ENCODE measurements at regions not wholly inside any gene's neighbourhood (a gene's known extent, or its start where the extent isn't known, plus 50 kb on each side); places are given as distances from the start of the nearest gene placed in this dataset.

DNA sequence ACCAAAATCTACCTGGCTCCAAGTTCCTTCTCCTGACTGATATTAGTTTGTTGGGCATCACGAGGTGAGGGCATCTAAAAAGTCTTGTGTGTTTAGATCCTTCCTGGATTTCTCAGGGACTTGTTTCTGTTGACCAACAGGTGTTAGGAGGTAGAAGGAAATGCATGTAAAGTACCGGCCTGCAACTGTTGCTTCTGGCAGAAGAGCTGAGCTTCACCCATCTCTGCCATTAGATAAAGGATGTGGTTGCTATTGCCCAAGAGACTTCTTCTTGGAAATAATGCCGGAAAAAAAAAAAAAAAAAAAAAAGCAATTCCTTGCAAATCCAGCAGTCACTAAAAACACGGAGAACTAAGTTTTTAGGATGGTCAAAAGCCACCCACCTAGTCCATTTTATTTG is 303.1 kb downstream of the CDH26 start:
- Mint-ChIP-seq H3K4me3 (no peak overlapping the region), H3K27me3 (ENCODE audit: insufficient read depth, low read depth) (peaks cover 21% of the 10 kb centered on the region), H3K9me3 (no peaks in the 10 kb centered on the region), H3K4me1 (peaks cover 17% of the 10 kb centered on the region), H3K27ac (no peak overlapping the region), H3K36me3 (no peaks in the 10 kb centered on the region)
- H3F3A ChIP-seq (ENCODE audit: low read depth): no peaks in the 10 kb centered on the region
- no peak for DNase-seq (ENCODE audit: low spot score)
- no peaks in the 10 kb centered on the region for H3K9me3 ChIP-seq (ENCODE audit: low read depth)
- H3K4me3 ChIP-seq: no peak overlapping the region
- no peak overlapping the region for H3K9ac ChIP-seq
- TF ChIP-seq EZH2phosphoT487 (IDR thresholded peaks at IDR 0.05) (no peak), EZH2 (IDR thresholded peaks at IDR 0.05) (no peak)
- TF ChIP-seq, protein P1, sequence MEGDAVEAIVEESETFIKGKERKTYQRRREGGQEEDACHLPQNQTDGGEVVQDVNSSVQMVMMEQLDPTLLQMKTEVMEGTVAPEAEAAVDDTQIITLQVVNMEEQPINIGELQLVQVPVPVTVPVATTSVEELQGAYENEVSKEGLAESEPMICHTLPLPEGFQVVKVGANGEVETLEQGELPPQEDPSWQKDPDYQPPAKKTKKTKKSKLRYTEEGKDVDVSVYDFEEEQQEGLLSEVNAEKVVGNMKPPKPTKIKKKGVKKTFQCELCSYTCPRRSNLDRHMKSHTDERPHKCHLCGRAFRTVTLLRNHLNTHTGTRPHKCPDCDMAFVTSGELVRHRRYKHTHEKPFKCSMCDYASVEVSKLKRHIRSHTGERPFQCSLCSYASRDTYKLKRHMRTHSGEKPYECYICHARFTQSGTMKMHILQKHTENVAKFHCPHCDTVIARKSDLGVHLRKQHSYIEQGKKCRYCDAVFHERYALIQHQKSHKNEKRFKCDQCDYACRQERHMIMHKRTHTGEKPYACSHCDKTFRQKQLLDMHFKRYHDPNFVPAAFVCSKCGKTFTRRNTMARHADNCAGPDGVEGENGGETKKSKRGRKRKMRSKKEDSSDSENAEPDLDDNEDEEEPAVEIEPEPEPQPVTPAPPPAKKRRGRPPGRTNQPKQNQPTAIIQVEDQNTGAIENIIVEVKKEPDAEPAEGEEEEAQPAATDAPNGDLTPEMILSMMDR (IDR thresholded peaks at IDR 0.05): no peak
- no peak overlapping the region for H3K4me2 ChIP-seq
- no peaks in the 10 kb centered on the region for H3K36me3 ChIP-seq
- no peaks in the 10 kb centered on the region for H3K4me1 ChIP-seq
- no peak overlapping the region for H2AFZ ChIP-seq (replicated peaks)
- no peak overlapping the region for H3K27ac ChIP-seq
- H4K20me1 ChIP-seq (ENCODE audit: low read depth): no peaks in the 10 kb centered on the region
- no peaks in the 10 kb centered on the region for H3K79me2 ChIP-seq (ENCODE audit: low read depth)
- H3K27me3 ChIP-seq: no peaks in the 10 kb centered on the region

DNA sequence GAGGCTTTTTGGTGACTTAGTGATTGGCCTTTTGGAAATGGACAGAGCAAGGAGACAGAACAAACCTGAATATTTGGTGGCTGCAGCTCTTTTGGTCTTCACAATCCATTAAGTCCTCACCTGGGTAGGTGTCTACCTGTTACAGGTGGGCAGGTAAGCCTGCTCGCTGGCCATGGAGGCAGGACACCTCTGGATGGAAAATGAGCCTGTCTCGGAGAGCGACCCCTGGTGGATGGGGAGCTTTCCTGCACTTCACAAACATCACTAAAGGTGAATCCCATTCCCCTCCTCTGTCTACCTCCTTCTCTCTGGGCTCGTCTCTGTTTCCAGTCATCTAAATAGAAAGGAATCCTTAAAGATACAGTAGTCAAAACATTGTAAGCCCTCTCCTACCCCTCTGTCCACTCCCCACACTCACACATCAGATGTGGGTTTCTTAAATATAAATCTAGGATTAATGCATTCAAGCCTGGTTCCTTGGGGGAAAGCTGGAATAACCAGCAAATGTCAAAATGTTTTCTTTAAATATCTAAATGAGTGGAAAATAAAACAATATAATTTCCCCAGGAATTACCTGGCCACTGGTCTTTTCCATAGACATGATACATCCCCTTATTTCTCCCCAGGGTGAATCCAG is 304.9 kb downstream of the CDH26 start:
- H2AFZ ChIP-seq (replicated peaks): no peak overlapping the region
- no peak overlapping the region for H3K4me2 ChIP-seq
- H3K36me3 ChIP-seq: no peaks in the 10 kb centered on the region
- no peak overlapping the region for H3K4me3 ChIP-seq
- TF ChIP-seq, protein P1 (IDR thresholded peaks at IDR 0.05): peak; percentile 81
- TF ChIP-seq EZH2phosphoT487 (IDR thresholded peaks at IDR 0.05): no peak
- H3K4me1 ChIP-seq: no peaks in the 10 kb centered on the region
- H3K27me3 Mint-ChIP-seq (ENCODE audit: insufficient read depth, low read depth): peaks cover 17% of the 10 kb centered on the region
- no peaks in the 10 kb centered on the region for H3K36me3 Mint-ChIP-seq
- no peaks in the 10 kb centered on the region for H4K20me1 ChIP-seq (ENCODE audit: low read depth)
- peak; percentile 54 for DNase-seq (ENCODE audit: low spot score)
- H3K27me3 ChIP-seq: no peaks in the 10 kb centered on the region
- no peaks in the 10 kb centered on the region for H3K79me2 ChIP-seq (ENCODE audit: low read depth)
- H3K9me3 Mint-ChIP-seq: no peaks in the 10 kb centered on the region
- H3F3A ChIP-seq (ENCODE audit: low read depth): no peaks in the 10 kb centered on the region
- H3K4me1 Mint-ChIP-seq: peaks cover 14% of the 10 kb centered on the region
- H3K27ac ChIP-seq: no peak overlapping the region
- no peak overlapping the region for H3K4me3 Mint-ChIP-seq
- no peak overlapping the region for H3K9ac ChIP-seq
- no peaks in the 10 kb centered on the region for H3K9me3 ChIP-seq (ENCODE audit: low read depth)
- no peak overlapping the region for H3K27ac Mint-ChIP-seq

DNA sequence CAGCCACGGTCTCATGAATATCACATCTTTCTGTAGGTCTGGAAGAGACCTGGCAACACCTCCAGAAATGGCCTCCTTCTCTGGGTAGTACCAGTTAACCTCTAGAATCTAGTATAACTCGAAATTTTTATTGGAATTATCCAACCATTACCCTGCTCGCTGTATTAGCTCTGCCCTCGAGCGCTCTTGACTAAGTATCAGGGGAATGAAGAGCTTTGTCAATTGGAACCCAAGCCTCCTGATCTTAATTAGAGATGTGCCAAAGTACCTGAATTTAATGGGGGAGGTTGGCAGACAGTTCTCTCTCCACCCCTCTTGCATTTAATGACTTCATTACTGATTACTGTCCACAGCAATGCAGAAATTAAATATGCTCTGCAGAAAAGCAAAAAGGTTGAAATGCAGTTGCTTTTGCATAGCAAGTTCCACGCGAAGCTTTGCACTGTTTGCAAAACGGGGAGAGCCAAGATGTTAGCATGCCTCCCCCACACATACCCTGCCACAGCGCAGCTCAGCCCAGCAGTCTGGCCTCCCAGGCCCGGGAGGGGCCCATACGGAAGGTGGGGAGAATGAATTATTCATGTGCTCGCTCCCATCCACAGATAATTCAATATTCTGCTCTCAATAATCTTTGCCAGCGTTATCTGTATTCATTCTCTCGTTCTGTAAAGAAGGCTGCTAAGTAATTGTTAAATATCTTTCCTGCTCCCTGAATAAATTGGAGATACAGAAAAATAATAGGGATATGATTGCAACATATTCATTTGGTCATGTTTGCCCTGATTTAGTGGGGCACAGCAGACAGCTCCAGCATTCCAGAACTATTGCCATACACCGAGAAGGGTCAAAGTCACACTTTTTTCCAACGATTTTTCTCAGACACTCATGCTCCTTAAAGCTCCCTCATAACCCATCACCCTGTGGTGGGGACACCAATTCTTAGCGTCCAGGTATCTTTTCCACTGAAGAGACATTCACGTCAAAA is 305.8 kb downstream of the CDH26 start:
- H3K36me3 Mint-ChIP-seq: no peaks in the 10 kb centered on the region
- H4K20me1 ChIP-seq (ENCODE audit: low read depth): no peaks in the 10 kb centered on the region

More for the DNA sequence above, 305.8 kb downstream of the CDH26 start:
- Histone ChIP-seq H3K9ac (no peak overlapping the region), H3K36me3 (no peaks in the 10 kb centered on the region), H3K27ac (no peak overlapping the region), H3F3A (ENCODE audit: low read depth) (no peaks in the 10 kb centered on the region), H3K9me3 (ENCODE audit: low read depth) (no peaks in the 10 kb centered on the region), H3K27me3 (no peaks in the 10 kb centered on the region), H3K4me1 (no peaks in the 10 kb centered on the region), H3K79me2 (ENCODE audit: low read depth) (no peaks in the 10 kb centered on the region), H2AFZ (replicated peaks) (no peak overlapping the region), H3K4me3 (no peak overlapping the region), H3K4me2 (no peak overlapping the region)
- peaks cover 12% of the 10 kb centered on the region for H3K27me3 Mint-ChIP-seq (ENCODE audit: insufficient read depth, low read depth)
- no peaks in the 10 kb centered on the region for H3K9me3 Mint-ChIP-seq
- TF ChIP-seq, protein P1 (IDR thresholded peaks at IDR 0.05): no peak
- TF ChIP-seq EZH2phosphoT487 (IDR thresholded peaks at IDR 0.05) (no peak), EZH2 (IDR thresholded peaks at IDR 0.05) (no peak)
- no peak overlapping the region for H3K27ac Mint-ChIP-seq
- no peak for DNase-seq (ENCODE audit: low spot score)
- peaks cover 13% of the 10 kb centered on the region for H3K4me1 Mint-ChIP-seq
- no peak overlapping the region for H3K4me3 Mint-ChIP-seq
